DOHH2 (cell line): ENCODE measurements at regions not wholly inside any gene's neighbourhood (a gene's known extent, or its start where the extent isn't known, plus 50 kb on each side); places are given as distances from the start of the nearest gene placed in this dataset.
"Not testable (repeated sequence)": the region's sequence is repeated elsewhere in the genome, so short reads cannot be mapped to it uniquely, and the experiment has no call there.

Experiments used
- H3F3A ChIP-seq: fragments of 200-600 bp; sonication (generic), shearing (Covaris generic); 2 replicates; pipeline ENCODE4 v1.6.0; 2016; ENCODE audit warnings: antibody characterized with exemption, mild to moderate bottlenecking; ENCODE audit not compliant: control insufficient read depth, insufficient read depth
- H3K27ac ChIP-seq: fragments of 200-600 bp; sonication (generic); 2 replicates; pipeline ENCODE4 v1.5.1; 2014; ENCODE audit warnings: low read depth, mild to moderate bottlenecking, low read length, moderate library complexity
- H3K27me3 ChIP-seq: fragments of 200-600 bp; sonication (generic); 2 replicates; pipeline ENCODE4 v1.6.1; 2014; ENCODE audit warnings: mild to moderate bottlenecking, low read length, mixed read lengths; ENCODE audit not compliant: control insufficient read depth
- H3K36me3 ChIP-seq: fragments of 200-600 bp; sonication (generic); 2 replicates; pipeline ENCODE4 v1.6.1; 2014; ENCODE audit warnings: mild to moderate bottlenecking, low read length, moderate library complexity, mixed read lengths; ENCODE audit not compliant: control insufficient read depth
- H3K4me1 ChIP-seq: fragments of 200-600 bp; sonication (generic); 2 replicates; pipeline ENCODE4 v1.6.1; 2014; ENCODE audit warnings: mild to moderate bottlenecking, low read length, mixed read lengths; ENCODE audit not compliant: control insufficient read depth
- H3K4me2 ChIP-seq: fragments of 200-600 bp; sonication (generic); 2 replicates; pipeline ENCODE4 v1.6.0; 2014; ENCODE audit warnings: mild to moderate bottlenecking, low read length, moderate library complexity
- H3K4me3 ChIP-seq: fragments of 200-600 bp; sonication (generic); 2 replicates; pipeline ENCODE4 v1.5.1; 2014; ENCODE audit warnings: mild to moderate bottlenecking, low read length, mixed read lengths
- H3K79me2 ChIP-seq: fragments of 200-600 bp; sonication (generic); 2 replicates; pipeline ENCODE4 v1.6.1; 2014; ENCODE audit warnings: mild to moderate bottlenecking, low read length, mixed read lengths; ENCODE audit not compliant: control insufficient read depth
- H3K9me2 ChIP-seq: fragments of 200-600 bp; sonication (generic); replicated peaks from 2 replicates; pipeline ENCODE4 v1.6.1; 2014; ENCODE audit warnings: mild to moderate bottlenecking, low read length, mixed read lengths; ENCODE audit not compliant: control insufficient read depth
- H3K9me3 ChIP-seq: fragments of 200-600 bp; sonication (generic); 2 replicates; pipeline ENCODE4 v1.6.1; 2014; ENCODE audit warnings: antibody characterized with exemption, low read length, mixed read lengths; ENCODE audit not compliant: control insufficient read depth, insufficient read depth
- H4K20me1 ChIP-seq: fragments of 200-600 bp; sonication (generic); 2 replicates; pipeline ENCODE4 v1.6.0; 2014; ENCODE audit warnings: low read depth, mild to moderate bottlenecking, antibody characterized with exemption, low read length, moderate library complexity; ENCODE audit not compliant: control insufficient read depth, insufficient read depth
- CTCF ChIP-seq: fragments of 200-600 bp; sonication (generic); IDR thresholded peaks from one replicate; pipeline ENCODE4 v1.5.1; 2014; ENCODE audit warnings: antibody characterized with exemption, mild to moderate bottlenecking, low read depth, low read length; ENCODE audit not compliant: poor library complexity, severe bottlenecking
- EZH2phosphoT487 ChIP-seq: fragments of 200-600 bp; sonication (generic); IDR thresholded peaks from 2 replicates; pipeline ENCODE4 v1.6.1; 2017; ENCODE audit warnings: borderline replicate concordance, mild to moderate bottlenecking, antibody characterized with exemption, low read length, moderate library complexity, mixed read lengths

DNA sequence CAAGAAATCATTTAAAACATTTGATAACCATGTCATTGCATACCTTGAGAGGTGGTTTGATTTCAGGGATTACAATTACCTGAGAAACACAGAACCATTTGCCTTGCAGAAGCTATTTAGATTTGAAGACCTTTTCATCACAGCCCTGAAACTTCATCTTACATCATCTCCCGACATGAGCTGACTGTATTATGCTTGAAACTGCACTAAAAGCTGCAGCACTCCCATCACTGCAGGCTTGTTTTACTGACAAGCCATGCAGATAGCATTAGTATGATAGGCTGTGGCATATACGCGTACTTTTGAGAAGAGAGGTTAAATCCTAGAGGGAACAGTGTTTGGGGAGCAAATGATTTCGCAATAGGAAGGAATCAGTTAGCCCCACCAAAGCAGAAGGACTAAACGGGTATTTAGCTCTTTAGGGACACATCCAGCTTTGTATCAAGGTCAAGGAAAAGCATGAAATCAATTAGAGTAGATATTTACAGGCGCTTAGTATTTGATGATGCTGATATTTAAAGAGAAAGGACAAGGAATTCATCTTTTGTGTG, 133.2 kb upstream of the DIAPH2 start:
- Histone ChIP-seq H3K4me3 (no peak overlapping the region), H3K79me2 (no peaks in the 10 kb centered on the region), H3K9me2 (no peaks in the 10 kb centered on the region), H4K20me1 (no peaks in the 10 kb centered on the region), H3K4me1 (no peaks in the 10 kb centered on the region), H3K27ac (no peak overlapping the region), H3F3A (no peaks in the 10 kb centered on the region), H3K36me3 (no peaks in the 10 kb centered on the region), H3K9me3 (no peaks in the 10 kb centered on the region), H3K4me2 (no peak overlapping the region), H3K27me3 (no peaks in the 10 kb centered on the region)
- TF ChIP-seq EZH2phosphoT487 = no peak
- no peak for TF ChIP-seq CTCF

GRCh38 chrX:96556886-96557285, 127.8 kb upstream of the DIAPH2 start:
- Histone ChIP-seq H3K9me2 (no peaks in the 10 kb centered on the region), H3K4me2 (no peak overlapping the region), H3K4me3 (no peak overlapping the region), H3F3A (no peaks in the 10 kb centered on the region), H3K4me1 (no peaks in the 10 kb centered on the region), H3K27ac (no peak overlapping the region), H4K20me1 (no peaks in the 10 kb centered on the region), H3K79me2 (no peaks in the 10 kb centered on the region), H3K27me3 (no peaks in the 10 kb centered on the region), H3K36me3 (no peaks in the 10 kb centered on the region), H3K9me3 (no peaks in the 10 kb centered on the region)
- TF ChIP-seq CTCF (no peak), EZH2phosphoT487 (no peak)

DNA sequence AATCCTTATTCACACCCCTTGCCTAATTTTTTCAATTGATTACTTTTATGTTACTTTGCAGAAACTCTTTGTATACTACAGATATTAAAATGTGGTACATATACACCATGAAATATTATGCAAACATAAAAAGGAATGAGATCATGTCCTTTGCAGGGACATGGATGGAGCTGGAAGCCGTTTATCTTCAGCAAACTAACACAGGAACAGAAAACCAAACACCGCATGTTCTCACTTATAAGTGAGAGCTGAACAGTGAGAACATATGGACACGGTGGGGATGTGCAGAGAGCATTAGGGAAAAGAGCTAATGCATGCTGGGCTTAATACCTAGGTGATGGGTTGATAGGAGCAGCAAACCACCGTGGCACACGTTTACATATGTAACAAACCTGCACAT, 123.5 kb upstream of the DIAPH2 start:
- not testable (repeated sequence) for H3K27ac ChIP-seq, H4K20me1 ChIP-seq, H3K4me2 ChIP-seq, H3K36me3 ChIP-seq, H3F3A ChIP-seq, H3K9me3 ChIP-seq, H3K79me2 ChIP-seq, H3K9me2 ChIP-seq, H3K4me1 ChIP-seq, H3K4me3 ChIP-seq, H3K27me3 ChIP-seq

- Histone ChIP-seq H3K9me3 (no peaks in the 10 kb centered on the region), H3K36me3 (no peaks in the 10 kb centered on the region), H3K79me2 (no peaks in the 10 kb centered on the region), H3F3A (no peaks in the 10 kb centered on the region), H3K9me2 (no peaks in the 10 kb centered on the region), H4K20me1 (no peaks in the 10 kb centered on the region), H3K4me2 (no peak overlapping the region), H3K27ac (no peak overlapping the region), H3K27me3 (no peaks in the 10 kb centered on the region), H3K4me1 (no peaks in the 10 kb centered on the region), H3K4me3 (no peak overlapping the region)
- TF ChIP-seq CTCF = no peak
- no peak for TF ChIP-seq EZH2phosphoT487
Observed at GRCh38 chrX:96563646-96564045, 121.0 kb upstream of the DIAPH2 start.
